ENCODE measurements at regions not wholly inside any gene's neighbourhood (a gene's known extent, or its start where the extent isn't known, plus 50 kb on each side); places are given as distances from the start of the nearest gene placed in this dataset.

GRCh38 chr3:194804796-194805195 is 119.1 kb downstream of the FAM43A start:
- H3K9me3 ChIP-seq (ENCODE audit: control insufficient read depth in 1 of 2, low read length in 2 of 2), result no peaks in the 10 kb centered on the region
- H3K36me3 ChIP-seq (ENCODE audit: control insufficient read depth in 1 of 2, insufficient read depth in 2 of 2, low read length in 2 of 2), result no peaks in the 10 kb centered on the region
- no peak overlapping the region for H3K27ac ChIP-seq (ENCODE audit: low read depth, low read length)
- H3K4me3 ChIP-seq (ENCODE audit: low read depth in 1 of 2, low read length in 2 of 2), result no peak overlapping the region
- H3K27me3 ChIP-seq (ENCODE audit: control insufficient read depth in 1 of 2, insufficient read depth in 2 of 2, low read length in 2 of 2), result no peaks in the 10 kb centered on the region
- H3K9ac ChIP-seq (ENCODE audit: low read depth in 1 of 2, low read length in 2 of 2), result no peak overlapping the region
- H3K4me1 ChIP-seq (ENCODE audit: control insufficient read depth in 1 of 2, insufficient read depth in 2 of 2, low read length in 2 of 2), result no peaks in the 10 kb centered on the region

- no peak overlapping the region for H3K27ac ChIP-seq (ENCODE audit: low read depth, low read length)
- no peaks in the 10 kb centered on the region for H3K4me1 ChIP-seq (ENCODE audit: control insufficient read depth in 1 of 2, insufficient read depth in 2 of 2, low read length in 2 of 2)
- H3K9me3 ChIP-seq (ENCODE audit: control insufficient read depth in 1 of 2, low read length in 2 of 2), result no peaks in the 10 kb centered on the region
- no peak overlapping the region for H3K9ac ChIP-seq (ENCODE audit: low read depth in 1 of 2, low read length in 2 of 2)
- no peaks in the 10 kb centered on the region for H3K27me3 ChIP-seq (ENCODE audit: control insufficient read depth in 1 of 2, insufficient read depth in 2 of 2, low read length in 2 of 2)
- H3K36me3 ChIP-seq (ENCODE audit: control insufficient read depth in 1 of 2, insufficient read depth in 2 of 2, low read length in 2 of 2), result no peaks in the 10 kb centered on the region
- no peak overlapping the region for H3K4me3 ChIP-seq (ENCODE audit: low read depth in 1 of 2, low read length in 2 of 2)
Observed at GRCh38 chr3:194805546-194805945, 119.9 kb downstream of the FAM43A start.

DNA sequence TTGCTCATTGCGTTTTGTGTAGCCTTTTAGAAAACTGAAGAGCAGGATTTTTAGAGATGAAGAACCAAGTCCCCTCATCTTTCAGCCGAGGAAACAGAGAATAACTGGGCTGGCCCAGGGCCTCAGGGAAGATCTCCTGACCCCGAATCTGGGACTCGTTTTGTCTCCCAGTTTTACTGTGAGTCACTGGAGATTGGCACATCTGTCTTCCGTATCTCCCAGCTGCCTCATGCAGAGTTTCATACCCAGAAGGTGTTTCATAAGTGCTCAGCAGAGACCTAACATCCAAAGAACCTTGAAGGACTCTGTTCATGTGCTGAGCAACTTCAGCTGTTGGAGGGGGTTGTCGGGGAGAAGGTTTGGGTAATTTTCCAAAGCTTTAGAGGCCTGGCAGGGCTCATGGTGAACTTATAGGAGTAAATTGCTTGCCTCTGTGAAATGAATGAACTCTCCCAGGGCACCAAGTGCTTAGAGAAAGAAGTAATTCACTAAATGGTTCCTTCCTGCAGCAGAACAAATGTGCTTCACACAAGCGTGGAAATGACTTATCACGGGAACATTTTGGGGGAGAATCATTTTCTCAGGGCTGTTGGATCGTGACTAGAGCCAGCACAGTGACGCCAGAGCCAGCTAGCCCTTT is 121.4 kb downstream of the FAM43A start:
- Histone ChIP-seq H3K27ac (ENCODE audit: low read depth, low read length) (no peak overlapping the region), H3K9me3 (ENCODE audit: control insufficient read depth in 1 of 2, low read length in 2 of 2) (no peaks in the 10 kb centered on the region), H3K36me3 (ENCODE audit: control insufficient read depth in 1 of 2, insufficient read depth in 2 of 2, low read length in 2 of 2) (no peaks in the 10 kb centered on the region), H3K4me1 (ENCODE audit: control insufficient read depth in 1 of 2, insufficient read depth in 2 of 2, low read length in 2 of 2) (no peaks in the 10 kb centered on the region), H3K4me3 (ENCODE audit: low read depth in 1 of 2, low read length in 2 of 2) (no peak overlapping the region), H3K27me3 (ENCODE audit: control insufficient read depth in 1 of 2, insufficient read depth in 2 of 2, low read length in 2 of 2) (no peaks in the 10 kb centered on the region), H3K9ac (ENCODE audit: low read depth in 1 of 2, low read length in 2 of 2) (no peak overlapping the region)

DNA sequence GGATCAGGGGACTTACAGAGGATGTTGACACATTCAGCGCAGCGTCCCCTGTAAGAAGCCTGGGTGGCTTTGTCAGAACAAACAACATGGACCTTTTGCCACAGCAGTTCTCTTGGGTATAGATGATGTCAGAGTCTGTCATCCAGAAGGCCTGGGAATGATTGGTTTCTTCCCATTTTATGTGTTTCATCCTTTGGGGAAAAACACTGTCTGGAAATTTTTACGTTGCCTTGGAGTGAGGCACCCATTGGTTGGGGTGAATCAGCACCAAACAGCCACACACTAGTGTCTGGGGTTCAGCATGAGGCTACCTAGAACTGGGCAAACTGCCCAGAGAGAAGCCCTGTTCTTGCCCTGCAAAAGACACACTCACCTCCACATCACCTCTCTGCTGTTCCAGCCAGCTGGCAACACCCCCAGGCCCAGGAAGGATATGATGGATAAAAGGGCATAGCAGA is 123.0 kb downstream of the FAM43A start:
- no peak overlapping the region for H3K4me3 ChIP-seq (ENCODE audit: low read depth in 1 of 2, low read length in 2 of 2)

DNA sequence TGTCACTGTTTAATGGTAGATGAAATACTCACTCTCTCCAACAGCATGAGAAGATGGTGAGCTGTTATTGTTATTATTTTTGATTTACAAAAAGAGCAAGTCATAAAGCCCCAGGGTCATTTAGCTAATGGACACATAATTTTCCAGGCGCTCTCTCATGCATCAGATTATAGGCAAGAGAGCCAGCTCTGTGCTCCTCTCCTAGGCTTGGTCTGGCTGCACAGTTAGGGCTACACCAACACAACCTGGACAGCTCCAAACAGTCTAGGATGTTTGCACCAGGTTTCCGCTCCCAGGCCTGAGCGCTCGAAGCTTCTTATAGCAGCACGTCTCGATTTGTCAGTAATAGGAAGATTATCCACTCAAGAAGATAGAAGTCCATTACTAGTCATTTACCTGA is 123.7 kb downstream of the FAM43A start:
- H3K9me3 ChIP-seq (ENCODE audit: control insufficient read depth in 1 of 2, low read length in 2 of 2), result no peaks in the 10 kb centered on the region
- H3K4me1 ChIP-seq (ENCODE audit: control insufficient read depth in 1 of 2, insufficient read depth in 2 of 2, low read length in 2 of 2), result no peaks in the 10 kb centered on the region
- H3K36me3 ChIP-seq (ENCODE audit: control insufficient read depth in 1 of 2, insufficient read depth in 2 of 2, low read length in 2 of 2), result no peaks in the 10 kb centered on the region

More for the DNA sequence above, 123.0 kb downstream of the FAM43A start:
- Histone ChIP-seq H3K27me3 (ENCODE audit: control insufficient read depth in 1 of 2, insufficient read depth in 2 of 2, low read length in 2 of 2) (no peaks in the 10 kb centered on the region), H3K4me1 (ENCODE audit: control insufficient read depth in 1 of 2, insufficient read depth in 2 of 2, low read length in 2 of 2) (no peaks in the 10 kb centered on the region), H3K27ac (ENCODE audit: low read depth, low read length) (no peak overlapping the region), H3K9ac (ENCODE audit: low read depth in 1 of 2, low read length in 2 of 2) (no peak overlapping the region), H3K36me3 (ENCODE audit: control insufficient read depth in 1 of 2, insufficient read depth in 2 of 2, low read length in 2 of 2) (no peaks in the 10 kb centered on the region), H3K9me3 (ENCODE audit: control insufficient read depth in 1 of 2, low read length in 2 of 2) (no peaks in the 10 kb centered on the region)

GRCh38 chr3:194810076-194810475 is 124.4 kb downstream of the FAM43A start:
- H3K9me3 ChIP-seq (ENCODE audit: control insufficient read depth in 1 of 2, low read length in 2 of 2), result no peaks in the 10 kb centered on the region
- no peak overlapping the region for H3K9ac ChIP-seq (ENCODE audit: low read depth in 1 of 2, low read length in 2 of 2)
- H3K27ac ChIP-seq (ENCODE audit: low read depth, low read length), result no peak overlapping the region
- no peaks in the 10 kb centered on the region for H3K27me3 ChIP-seq (ENCODE audit: control insufficient read depth in 1 of 2, insufficient read depth in 2 of 2, low read length in 2 of 2)
- H3K4me1 ChIP-seq (ENCODE audit: control insufficient read depth in 1 of 2, insufficient read depth in 2 of 2, low read length in 2 of 2), result no peaks in the 10 kb centered on the region
- H3K4me3 ChIP-seq (ENCODE audit: low read depth in 1 of 2, low read length in 2 of 2), result no peak overlapping the region
- no peaks in the 10 kb centered on the region for H3K36me3 ChIP-seq (ENCODE audit: control insufficient read depth in 1 of 2, insufficient read depth in 2 of 2, low read length in 2 of 2)

More for the DNA sequence above, 123.7 kb downstream of the FAM43A start:
- H3K9ac ChIP-seq (ENCODE audit: low read depth in 1 of 2, low read length in 2 of 2), result no peak overlapping the region
- no peak overlapping the region for H3K4me3 ChIP-seq (ENCODE audit: low read depth in 1 of 2, low read length in 2 of 2)
- H3K27me3 ChIP-seq (ENCODE audit: control insufficient read depth in 1 of 2, insufficient read depth in 2 of 2, low read length in 2 of 2), result no peaks in the 10 kb centered on the region
- H3K27ac ChIP-seq (ENCODE audit: low read depth, low read length), result no peak overlapping the region

DNA sequence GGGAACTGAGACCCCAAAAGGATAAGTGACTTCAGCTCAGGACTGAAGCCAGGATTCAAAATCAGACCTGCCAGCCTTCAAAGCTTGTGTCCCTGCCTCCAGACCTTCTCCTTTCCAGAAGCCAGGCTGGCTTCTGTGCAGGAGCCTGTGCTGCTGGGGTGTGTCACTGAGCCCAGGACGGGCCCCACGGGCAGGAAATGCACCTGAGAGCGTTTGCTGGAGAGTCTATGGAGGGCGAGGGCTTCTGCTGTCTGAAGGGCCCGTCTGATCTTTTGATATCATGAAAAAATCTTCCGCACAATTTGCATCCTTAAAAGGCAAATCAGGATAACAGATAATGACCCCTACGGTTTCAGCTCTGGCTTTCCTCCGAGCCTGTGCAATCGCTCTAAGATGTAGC is 125.4 kb downstream of the FAM43A start:
- Histone ChIP-seq H3K9me3 (ENCODE audit: control insufficient read depth in 1 of 2, low read length in 2 of 2) (no peaks in the 10 kb centered on the region), H3K27ac (ENCODE audit: low read depth, low read length) (no peak overlapping the region), H3K4me3 (ENCODE audit: low read depth in 1 of 2, low read length in 2 of 2) (no peak overlapping the region), H3K27me3 (ENCODE audit: control insufficient read depth in 1 of 2, insufficient read depth in 2 of 2, low read length in 2 of 2) (no peaks in the 10 kb centered on the region), H3K9ac (ENCODE audit: low read depth in 1 of 2, low read length in 2 of 2) (no peak overlapping the region), H3K4me1 (ENCODE audit: control insufficient read depth in 1 of 2, insufficient read depth in 2 of 2, low read length in 2 of 2) (no peaks in the 10 kb centered on the region), H3K36me3 (ENCODE audit: control insufficient read depth in 1 of 2, insufficient read depth in 2 of 2, low read length in 2 of 2) (no peaks in the 10 kb centered on the region)

DNA sequence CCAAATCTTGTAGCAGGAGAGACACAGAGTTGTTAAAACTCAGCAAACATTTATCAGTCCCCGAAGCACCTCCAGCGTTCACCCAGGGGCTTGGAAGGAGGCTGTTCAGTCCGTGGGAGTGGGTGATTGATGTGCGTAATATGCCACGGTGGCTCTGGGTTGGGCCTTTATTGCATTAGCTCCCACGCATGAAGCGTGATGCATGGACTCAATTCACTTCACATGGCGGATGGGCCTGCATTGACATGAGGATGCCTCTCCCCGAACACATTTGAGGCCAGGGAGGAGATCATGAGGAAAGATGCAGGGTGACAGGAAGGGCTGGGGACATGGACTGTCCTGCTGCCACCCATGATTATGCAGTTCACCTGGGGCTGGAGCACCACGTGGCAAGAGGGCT is 126.5 kb downstream of the FAM43A start:
- no peak overlapping the region for H3K9ac ChIP-seq (ENCODE audit: low read depth in 1 of 2, low read length in 2 of 2)
- no peaks in the 10 kb centered on the region for H3K9me3 ChIP-seq (ENCODE audit: control insufficient read depth in 1 of 2, low read length in 2 of 2)
- H3K27ac ChIP-seq (ENCODE audit: low read depth, low read length), result no peak overlapping the region
- no peaks in the 10 kb centered on the region for H3K36me3 ChIP-seq (ENCODE audit: control insufficient read depth in 1 of 2, insufficient read depth in 2 of 2, low read length in 2 of 2)
- no peaks in the 10 kb centered on the region for H3K27me3 ChIP-seq (ENCODE audit: control insufficient read depth in 1 of 2, insufficient read depth in 2 of 2, low read length in 2 of 2)
- no peak overlapping the region for H3K4me3 ChIP-seq (ENCODE audit: low read depth in 1 of 2, low read length in 2 of 2)
- H3K4me1 ChIP-seq (ENCODE audit: control insufficient read depth in 1 of 2, insufficient read depth in 2 of 2, low read length in 2 of 2), result no peaks in the 10 kb centered on the region

- no peak overlapping the region for H3K4me3 ChIP-seq (ENCODE audit: low read depth in 1 of 2, low read length in 2 of 2)
- no peaks in the 10 kb centered on the region for H3K9me3 ChIP-seq (ENCODE audit: control insufficient read depth in 1 of 2, low read length in 2 of 2)
- no peaks in the 10 kb centered on the region for H3K4me1 ChIP-seq (ENCODE audit: control insufficient read depth in 1 of 2, insufficient read depth in 2 of 2, low read length in 2 of 2)
- H3K27ac ChIP-seq (ENCODE audit: low read depth, low read length), result no peak overlapping the region
- H3K9ac ChIP-seq (ENCODE audit: low read depth in 1 of 2, low read length in 2 of 2), result no peak overlapping the region
- no peaks in the 10 kb centered on the region for H3K36me3 ChIP-seq (ENCODE audit: control insufficient read depth in 1 of 2, insufficient read depth in 2 of 2, low read length in 2 of 2)
- no peaks in the 10 kb centered on the region for H3K27me3 ChIP-seq (ENCODE audit: control insufficient read depth in 1 of 2, insufficient read depth in 2 of 2, low read length in 2 of 2)
Observed at GRCh38 chr3:194814878-194815357, 129.2 kb downstream of the FAM43A start.

- Histone ChIP-seq H3K36me3 (ENCODE audit: control insufficient read depth in 1 of 2, insufficient read depth in 2 of 2, low read length in 2 of 2) (no peaks in the 10 kb centered on the region), H3K9ac (ENCODE audit: low read depth in 1 of 2, low read length in 2 of 2) (no peak overlapping the region), H3K4me3 (ENCODE audit: low read depth in 1 of 2, low read length in 2 of 2) (no peak overlapping the region), H3K4me1 (ENCODE audit: control insufficient read depth in 1 of 2, insufficient read depth in 2 of 2, low read length in 2 of 2) (no peaks in the 10 kb centered on the region), H3K9me3 (ENCODE audit: control insufficient read depth in 1 of 2, low read length in 2 of 2) (no peaks in the 10 kb centered on the region), H3K27ac (ENCODE audit: low read depth, low read length) (no peak overlapping the region), H3K27me3 (ENCODE audit: control insufficient read depth in 1 of 2, insufficient read depth in 2 of 2, low read length in 2 of 2) (no peaks in the 10 kb centered on the region)
Observed at GRCh38 chr3:194816748-194817591, 131.3 kb downstream of the FAM43A start.
